OCI-LY7 (cell line): ENCODE measurements at regions not wholly inside any gene's neighbourhood (a gene's known extent, or its start where the extent isn't known, plus 50 kb on each side); places are given as distances from the start of the nearest gene placed in this dataset.

ENCODE experiments used
- BruUV-seq: library from RNA; stranded (reverse); fragments of 400-500 nt; replicated peaks from 2 replicates; lab custom pipeline; 2021; lab: Mats Ljungman, UMichigan
- CTCF ChIA-PET: fragments of 300-600 bp; sonication (Branson Sonifier 250); formaldehyde crosslinking; loops from one replicate; lab custom pipeline; 2022; ENCODE audit warnings: antibody characterized with exemption; ENCODE audit not compliant: unreplicated experiment; lab: Charles Lee
- POLR2A ChIA-PET: fragments of 300-600 bp; sonication (Branson Sonifier 250); formaldehyde crosslinking; loops from one replicate; lab custom pipeline; 2022; ENCODE audit warnings: antibody characterized with exemption; lab: Charles Lee
- DNase-seq: peaks from one replicate; pipeline ENCODE4 v3.0.0-alpha.2; 2015; ENCODE audit warnings: low spot score
- H2AFZ ChIP-seq: fragments of 200-600 bp; sonication (generic), shearing (Covaris generic); 2 replicates; pipeline ENCODE4 v1.6.1; 2014; ENCODE audit warnings: mild to moderate bottlenecking, antibody characterized with exemption, low read length, moderate library complexity
- H3K27ac ChIP-seq: fragments of 200-600 bp; sonication (generic); 2 replicates; pipeline ENCODE4 v1.5.1; 2014; ENCODE audit warnings: mixed run types, low read depth, mild to moderate bottlenecking, moderate library complexity, low read length, inconsistent platforms; ENCODE audit not compliant: poor library complexity, severe bottlenecking
- H3K36me3 ChIP-seq: fragments of 200-600 bp; sonication (generic); 2 replicates; pipeline ENCODE4 v1.6.1; 2014; ENCODE audit warnings: mild to moderate bottlenecking, antibody characterized with exemption, low read length, moderate library complexity, mixed read lengths; ENCODE audit not compliant: insufficient read depth
- H3K4me1 ChIP-seq: fragments of 200-600 bp; sonication (generic); 2 replicates; pipeline ENCODE4 v1.5.1; 2014; ENCODE audit warnings: mild to moderate bottlenecking, low read length; ENCODE audit not compliant: insufficient read depth, poor library complexity, severe bottlenecking
- H3K4me2 ChIP-seq: fragments of 200-600 bp; sonication (generic); 2 replicates; pipeline ENCODE4 v1.6.1; 2014; ENCODE audit warnings: mild to moderate bottlenecking, low read length
- H3K4me3 ChIP-seq: fragments of 200-600 bp; sonication (generic); 2 replicates; pipeline ENCODE4 v1.5.1; 2014; ENCODE audit warnings: mild to moderate bottlenecking, low read depth, low read length; ENCODE audit not compliant: poor library complexity, severe bottlenecking
- H3K79me2 ChIP-seq: fragments of 200-600 bp; sonication (generic); 2 replicates; pipeline ENCODE4 v1.6.1; 2016; ENCODE audit warnings: low read depth, mild to moderate bottlenecking, low read length, moderate library complexity, mixed read lengths; ENCODE audit not compliant: insufficient read depth
- H3K9me2 ChIP-seq: fragments of 200-600 bp; sonication (generic); 2 replicates; pipeline ENCODE4 v1.6.1; 2016; ENCODE audit warnings: mild to moderate bottlenecking, low read length, mixed read lengths; ENCODE audit not compliant: insufficient read depth
- H3K9me3 ChIP-seq: fragments of 200-600 bp; sonication (generic); 2 replicates; pipeline ENCODE4 v1.6.1; 2014; ENCODE audit warnings: mild to moderate bottlenecking, mixed run types, low read length, mixed read lengths
- H4K20me1 ChIP-seq: fragments of 200-600 bp; sonication (generic); 2 replicates; pipeline ENCODE4 v1.6.1; 2014; ENCODE audit warnings: mild to moderate bottlenecking, antibody characterized with exemption, low read length, moderate library complexity, mixed read lengths; ENCODE audit not compliant: insufficient read depth
- CTCF ChIP-seq: fragments of 200-600 bp; sonication (generic); conservative IDR thresholded peaks from 2 replicates; pipeline ENCODE4 v1.5.1; 2014; ENCODE audit warnings: mild to moderate bottlenecking, antibody characterized with exemption, low read length, moderate library complexity, mixed read lengths
- EZH2phosphoT487 ChIP-seq: fragments of 200-600 bp; sonication (generic); IDR thresholded peaks from 2 replicates; pipeline ENCODE4 v1.6.1; 2018; ENCODE audit warnings: low read depth, borderline replicate concordance, mild to moderate bottlenecking, mixed run types, antibody characterized with exemption, low read length, moderate library complexity, mixed read lengths
- intact Hi-C: fragments of 100-400 bp; cut with micrococcal nuclease; formaldehyde crosslinking; loops from one replicate; pipeline ENCODE4 v1.10.0; 2022; ENCODE audit not compliant: unreplicated experiment

DNA sequence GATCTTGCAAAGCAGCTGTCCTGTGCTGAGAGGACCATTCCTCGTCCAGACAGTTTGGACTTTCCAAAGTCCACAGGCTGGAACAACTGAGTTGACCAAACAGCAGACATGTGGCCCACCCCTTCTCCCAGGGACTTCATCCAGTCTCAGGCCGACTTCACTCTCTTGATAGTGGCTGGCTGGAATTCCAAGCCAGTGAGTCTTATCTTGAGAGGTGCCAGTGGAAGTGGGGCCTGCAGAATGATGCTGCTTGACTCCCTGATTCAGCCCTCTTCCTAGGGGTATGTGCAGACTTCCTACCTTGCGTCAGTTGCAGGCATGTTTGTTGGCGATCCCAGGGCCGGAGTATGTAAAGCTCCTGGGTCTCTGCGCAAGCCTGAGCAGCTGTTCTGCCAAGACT is 131.4 kb upstream of the TSLP start:
- CTCF ChIA-PET, result no interaction called here
- TF ChIP-seq CTCF, result no peak
- TF ChIP-seq EZH2phosphoT487, result no peak
- intact Hi-C loops, result no loop called here
- Histone ChIP-seq H3K27ac (no peak overlapping the region), H3K36me3 (no peaks in the 10 kb centered on the region), H3K9me2 (no peaks in the 10 kb centered on the region), H3K79me2 (no peaks in the 10 kb centered on the region), H3K4me3 (no peak overlapping the region), H3K4me2 (no peak overlapping the region), H3K4me1 (no peaks in the 10 kb centered on the region), H2AFZ (no peak overlapping the region), H3K9me3 (no peaks in the 10 kb centered on the region), H4K20me1 (no peaks in the 10 kb centered on the region)
- no TSS peak for BruUV-seq
- DNase-seq, result no peak
- POLR2A ChIA-PET, result no interaction called here

DNA sequence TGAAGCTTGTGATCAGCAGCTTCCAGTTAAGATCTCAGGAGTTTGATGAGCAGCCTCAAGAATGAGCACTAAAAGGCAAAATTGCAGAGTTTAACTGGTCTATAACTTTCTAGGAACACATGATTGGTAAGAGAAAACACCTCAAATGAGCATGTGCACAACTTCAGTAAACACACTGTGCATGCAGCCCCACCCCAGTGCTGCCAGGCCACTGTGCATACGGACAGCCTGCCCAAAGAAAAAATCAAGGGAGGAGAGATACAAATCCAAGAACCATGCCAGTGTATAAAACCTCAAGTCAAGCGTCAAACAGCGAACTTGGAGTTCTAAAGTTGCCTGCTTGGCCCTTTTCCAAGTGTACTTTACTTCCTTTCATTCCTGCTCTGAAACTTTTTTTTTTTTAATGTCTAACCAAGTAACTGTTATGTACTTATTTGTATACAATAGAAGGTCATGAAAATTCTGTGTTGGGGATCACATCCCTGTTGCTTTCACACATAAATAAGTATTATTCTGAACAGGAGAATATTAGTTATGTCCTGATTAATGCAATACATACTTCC is 125.6 kb upstream of the TSLP start:
- Histone ChIP-seq H4K20me1 (no peaks in the 10 kb centered on the region), H3K27ac (no peak overlapping the region), H3K79me2 (no peaks in the 10 kb centered on the region), H2AFZ (no peak overlapping the region), H3K4me2 (no peak overlapping the region), H3K9me2 (no peaks in the 10 kb centered on the region), H3K4me1 (no peaks in the 10 kb centered on the region), H3K36me3 (no peaks in the 10 kb centered on the region), H3K9me3 (no peaks in the 10 kb centered on the region), H3K4me3 (no peak overlapping the region)
- ChIA-PET POLR2A (no interaction called here), CTCF (no interaction called here)
- no TSS peak for BruUV-seq
- intact Hi-C loops, result no loop called here
- no peak for DNase-seq
- TF ChIP-seq EZH2phosphoT487 (no peak), CTCF (no peak)

GRCh38 chr5:110951373-110951791 is 120.1 kb upstream of the TSLP start:
- Histone ChIP-seq H3K36me3 (no peaks in the 10 kb centered on the region), H4K20me1 (no peaks in the 10 kb centered on the region), H2AFZ (no peak overlapping the region), H3K9me3 (no peaks in the 10 kb centered on the region), H3K4me1 (no peaks in the 10 kb centered on the region), H3K27ac (no peak overlapping the region), H3K4me2 (no peak overlapping the region), H3K79me2 (no peaks in the 10 kb centered on the region), H3K4me3 (no peak overlapping the region), H3K9me2 (no peaks in the 10 kb centered on the region)
- DNase-seq, result no peak
- CTCF ChIA-PET, result interaction anchor here (0.5 kb wide), 1 partner anchor 34 kb away, joined by 3 read pairs; no protein-coding TSS in a partner anchor
- no TSS peak for BruUV-seq
- TF ChIP-seq CTCF (no peak), EZH2phosphoT487 (no peak)
- POLR2A ChIA-PET, result no interaction called here
- intact Hi-C loops, result no loop called here
